HG03097 (cell line): ENCODE measurements at regions not wholly inside any gene's neighbourhood (a gene's known extent, or its start where the extent isn't known, plus 50 kb on each side); places are given as distances from the start of the nearest gene placed in this dataset.
"Not testable (repeated sequence)": the region's sequence is repeated elsewhere in the genome, so short reads cannot be mapped to it uniquely, and the experiment has no call there.

Experiments
- ATAC-seq: cut with Tn5 transposase; IDR thresholded peaks from one replicate; pipeline ENCODE4 v1.9.1; 2021; ENCODE audit not compliant: unreplicated experiment, low FRiP score

GRCh38 chr14:83975841-83976770, 1553.8 kb upstream of the FLRT2 start:
- ATAC-seq, result no peak

- no peak for ATAC-seq
These were observed 1552.4 kb upstream of the FLRT2 start for GRCh38 chr14:83977583-83977982.

GRCh38 chr14:83981676-83982258, 1548.2 kb upstream of the FLRT2 start:
- ATAC-seq, result not testable (repeated sequence)

- ATAC-seq, result no peak
These were observed 1541.7 kb upstream of the FLRT2 start for GRCh38 chr14:83988275-83988674.

GRCh38 chr14:83991666-83992065, 1538.3 kb upstream of the FLRT2 start:
- no peak for ATAC-seq

- no peak for ATAC-seq
These were observed 1537.1 kb upstream of the FLRT2 start for GRCh38 chr14:83992857-83993256.

GRCh38 chr14:83993545-83993944, 1536.4 kb upstream of the FLRT2 start:
- no peak for ATAC-seq

- ATAC-seq, result no peak
These were observed 1535.9 kb upstream of the FLRT2 start for GRCh38 chr14:83994020-83994419.

- no peak for ATAC-seq
These were observed 1528.9 kb upstream of the FLRT2 start for GRCh38 chr14:84001023-84001422.

- no peak for ATAC-seq
These were observed 1526.6 kb upstream of the FLRT2 start for GRCh38 chr14:84003346-84003745.

GRCh38 chr14:84006643-84007155, 1523.2 kb upstream of the FLRT2 start:
- ATAC-seq, result no peak

GRCh38 chr14:84013424-84013823, 1516.5 kb upstream of the FLRT2 start:
- no peak for ATAC-seq

- ATAC-seq, result no peak
These were observed 1512.4 kb upstream of the FLRT2 start for GRCh38 chr14:84017495-84017894.

- no peak for ATAC-seq
These were observed 1508.5 kb upstream of the FLRT2 start for GRCh38 chr14:84021433-84021832.

- no peak for ATAC-seq
These were observed 1505.6 kb upstream of the FLRT2 start for GRCh38 chr14:84024231-84024820.

- no peak for ATAC-seq
These were observed 1504.6 kb upstream of the FLRT2 start for GRCh38 chr14:84025106-84026012.

GRCh38 chr14:84027351-84027750, 1502.6 kb upstream of the FLRT2 start:
- ATAC-seq, result no peak

- ATAC-seq, result no peak
These were observed 1501.8 kb upstream of the FLRT2 start for GRCh38 chr14:84028080-84028604.

- ATAC-seq, result no peak
These were observed 1500.7 kb upstream of the FLRT2 start for GRCh38 chr14:84029246-84029645.

- no peak for ATAC-seq
These were observed 1500.2 kb upstream of the FLRT2 start for GRCh38 chr14:84029720-84030119.
